HG03103 (cell line): ENCODE measurements at regions not wholly inside any gene's neighbourhood (a gene's known extent, or its start where the extent isn't known, plus 50 kb on each side); places are given as distances from the start of the nearest gene placed in this dataset.

Experiments
- ATAC-seq: cut with Tn5 transposase; IDR thresholded peaks from one replicate; pipeline ENCODE4 v1.9.1; 2021; ENCODE audit warnings: low read depth; ENCODE audit not compliant: unreplicated experiment

DNA sequence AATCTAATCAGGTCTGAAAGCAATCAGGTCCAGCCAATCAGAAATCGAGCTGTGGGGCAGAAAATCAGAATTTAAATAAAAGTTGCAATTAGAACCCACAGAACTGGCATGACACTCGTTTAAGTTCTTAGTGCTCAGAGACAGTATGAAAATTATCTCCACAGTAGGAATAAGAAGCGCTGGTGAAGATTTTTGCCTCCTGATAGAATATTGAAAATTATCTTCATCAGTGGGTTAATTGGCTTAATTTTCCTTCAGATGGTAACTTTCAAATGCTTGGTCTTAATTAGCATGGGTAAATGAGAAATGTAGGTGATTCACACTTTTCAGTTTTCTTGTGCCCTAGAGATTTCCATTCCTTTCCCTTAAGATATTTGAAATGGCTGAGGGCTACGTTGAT, 109.1 kb upstream of the MDFIC2 start:
- ATAC-seq: no peak

DNA sequence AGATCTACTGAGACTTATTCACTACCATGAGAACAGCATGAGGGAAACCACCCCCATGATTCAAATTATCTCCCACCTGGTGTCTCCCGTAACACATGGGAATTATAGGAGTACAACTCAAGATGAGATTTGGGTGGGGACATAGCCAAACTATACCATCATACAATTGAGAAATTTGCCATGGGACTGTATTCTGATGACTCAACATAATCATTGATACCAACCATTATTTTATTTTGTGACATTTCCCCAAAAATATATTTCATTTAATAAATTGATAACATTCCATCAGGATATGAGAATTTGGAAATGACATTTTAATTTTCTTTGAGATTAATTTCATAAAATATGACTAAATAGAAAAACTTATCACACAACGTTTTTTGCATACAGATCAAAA, 96.6 kb upstream of the MDFIC2 start:
- no peak for ATAC-seq

DNA sequence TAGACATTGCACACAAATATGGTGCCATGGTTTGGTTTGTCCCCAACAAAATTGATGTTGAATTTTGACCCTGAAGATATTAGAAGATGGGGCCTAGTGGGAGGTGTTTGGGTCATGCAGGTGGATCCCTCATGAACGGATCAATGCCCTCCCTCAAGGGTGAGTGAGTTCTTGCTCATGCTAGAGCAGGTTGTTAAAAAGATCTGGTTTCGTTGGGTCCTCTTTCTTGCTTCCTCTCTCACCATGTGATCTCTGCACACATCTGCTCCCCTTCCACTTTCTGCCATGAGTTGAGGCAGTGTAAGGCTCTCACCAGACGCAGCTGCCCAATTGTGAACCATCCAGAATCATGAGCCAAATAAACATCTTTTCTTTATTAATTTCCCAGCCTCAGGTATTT, 87.8 kb upstream of the MDFIC2 start:
- ATAC-seq: peak; percentile 74

DNA sequence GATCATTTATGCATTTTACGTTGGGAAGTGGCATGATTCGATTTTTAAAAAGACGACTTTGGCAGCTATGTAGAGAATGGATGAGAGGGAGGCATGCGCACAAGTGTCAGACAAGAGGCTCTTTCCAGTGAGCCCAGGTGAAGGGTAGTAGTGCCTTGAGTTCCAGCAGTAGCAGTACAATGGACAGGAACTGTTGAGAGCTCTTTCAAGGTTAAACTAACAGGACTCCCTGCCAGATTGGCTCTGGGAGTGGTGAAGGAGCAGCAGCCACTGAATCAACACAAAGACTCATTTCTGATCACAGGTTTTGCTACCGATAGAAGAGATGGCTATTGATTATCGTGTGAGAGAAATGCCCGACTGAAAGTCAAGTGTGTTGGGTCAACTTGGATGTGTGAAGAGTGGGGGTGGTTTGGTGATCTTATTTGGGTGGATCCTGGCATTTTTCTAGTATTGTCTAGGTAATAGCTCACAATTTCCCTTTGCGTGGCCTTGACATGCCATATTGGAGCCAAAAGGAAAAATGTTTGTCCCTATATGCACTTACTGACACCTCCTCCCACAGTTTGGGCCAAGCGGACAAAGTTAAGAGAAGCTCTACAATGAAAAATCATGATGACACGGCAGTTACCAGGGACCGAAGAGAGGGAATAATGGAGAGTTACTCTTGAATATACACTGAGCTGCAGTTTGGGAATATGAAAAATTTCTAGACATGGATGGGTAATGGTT, 81.6 kb upstream of the MDFIC2 start:
- ATAC-seq: no peak

DNA sequence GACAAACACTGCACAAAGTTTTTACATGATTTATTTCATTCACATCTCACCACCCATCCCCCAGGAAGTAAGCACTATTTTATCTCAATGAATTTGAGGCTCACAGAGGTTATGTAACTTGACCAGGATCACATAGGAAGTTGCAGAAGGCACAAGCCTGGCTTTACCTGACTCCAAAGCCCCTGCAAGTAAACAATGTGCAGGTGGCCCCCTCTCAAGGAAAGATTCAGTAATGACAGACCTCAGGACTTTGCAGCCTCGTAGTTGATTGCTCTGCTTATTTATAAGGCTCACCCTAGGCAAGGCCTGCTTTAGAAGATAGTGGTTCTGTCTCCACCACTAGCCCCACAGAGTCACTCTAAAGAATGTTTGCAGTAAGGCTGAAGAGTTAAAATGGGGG, 79.8 kb upstream of the MDFIC2 start:
- ATAC-seq: no peak

DNA sequence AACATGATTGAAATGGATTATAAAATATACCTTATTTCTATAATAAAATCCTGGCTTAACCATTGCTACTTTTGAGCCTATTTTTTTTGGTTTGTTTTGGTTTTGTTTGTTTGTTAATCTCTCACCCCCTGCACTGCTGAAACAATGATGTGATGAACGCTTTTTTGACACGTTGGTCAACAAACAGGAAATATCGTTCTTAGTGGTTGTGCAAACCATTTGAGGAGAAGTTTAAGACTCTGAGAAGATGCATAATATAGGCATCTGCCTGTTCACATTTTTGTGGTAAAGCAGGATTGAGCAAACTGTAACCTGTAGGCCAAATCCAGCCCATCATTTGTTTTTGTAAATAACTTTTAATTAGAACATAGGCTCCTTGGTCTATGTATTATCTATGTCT, 75.5 kb upstream of the MDFIC2 start:
- no peak for ATAC-seq

DNA sequence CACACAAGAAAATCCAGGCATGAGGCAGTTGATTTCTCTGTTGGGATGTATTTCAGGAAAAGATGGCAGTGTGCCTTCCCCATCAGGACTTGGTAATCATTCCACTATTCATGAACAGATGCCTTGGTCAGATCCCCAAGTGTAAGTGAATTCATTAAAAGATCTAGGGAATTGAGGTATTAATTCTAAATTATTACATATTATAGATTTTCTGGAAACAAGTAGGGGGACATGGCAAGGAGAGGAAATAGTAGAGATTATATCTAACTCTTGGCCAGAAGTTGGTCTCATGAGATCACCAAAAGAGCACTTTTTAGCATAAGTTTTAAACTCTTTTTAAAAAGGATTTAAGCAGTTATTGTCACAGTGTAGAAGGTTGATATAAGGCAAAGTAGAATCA, 74.4 kb upstream of the MDFIC2 start:
- ATAC-seq: no peak

DNA sequence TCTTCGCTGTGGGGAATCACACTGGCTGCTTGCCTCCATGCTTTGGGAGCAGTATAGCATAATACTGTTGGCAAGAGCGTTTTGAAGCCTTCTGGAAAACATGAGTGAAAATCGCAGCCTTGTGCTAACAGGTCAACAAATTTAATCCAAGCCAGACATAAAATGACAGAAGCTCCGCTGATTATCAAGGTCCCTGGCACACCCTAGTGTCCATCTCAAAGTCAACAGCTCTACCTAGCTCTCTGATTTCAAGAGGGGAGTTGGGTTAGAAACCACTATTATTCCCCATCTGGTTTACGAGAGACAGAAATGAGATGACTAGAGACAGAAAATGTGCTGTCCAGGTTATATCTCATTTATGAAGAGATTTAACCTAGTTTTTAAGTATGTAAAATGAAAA, 73.6 kb upstream of the MDFIC2 start:
- no peak for ATAC-seq

DNA sequence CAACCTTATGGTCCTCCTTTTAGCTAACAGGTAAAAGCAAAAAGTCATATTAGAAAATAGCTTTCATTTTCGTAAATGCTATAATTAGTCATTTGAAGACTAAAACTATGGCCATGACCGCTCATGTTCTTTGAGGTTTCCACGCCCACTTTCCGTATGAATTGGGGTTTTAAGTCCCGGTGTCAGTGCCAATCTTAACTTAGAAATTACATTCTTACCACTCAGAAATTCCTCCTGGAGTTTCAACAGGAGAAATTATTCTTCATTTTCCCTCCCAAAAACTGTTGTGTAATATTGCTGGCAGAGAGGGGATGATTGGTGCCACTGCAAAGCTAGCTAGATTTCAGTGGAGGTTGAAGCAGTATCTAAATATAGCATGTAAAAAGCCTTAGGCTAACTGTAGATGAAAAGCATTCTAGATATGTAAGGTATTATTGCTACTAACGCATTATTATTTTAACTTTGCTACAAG, 71.0 kb upstream of the MDFIC2 start:
- ATAC-seq: peak; percentile 91

DNA sequence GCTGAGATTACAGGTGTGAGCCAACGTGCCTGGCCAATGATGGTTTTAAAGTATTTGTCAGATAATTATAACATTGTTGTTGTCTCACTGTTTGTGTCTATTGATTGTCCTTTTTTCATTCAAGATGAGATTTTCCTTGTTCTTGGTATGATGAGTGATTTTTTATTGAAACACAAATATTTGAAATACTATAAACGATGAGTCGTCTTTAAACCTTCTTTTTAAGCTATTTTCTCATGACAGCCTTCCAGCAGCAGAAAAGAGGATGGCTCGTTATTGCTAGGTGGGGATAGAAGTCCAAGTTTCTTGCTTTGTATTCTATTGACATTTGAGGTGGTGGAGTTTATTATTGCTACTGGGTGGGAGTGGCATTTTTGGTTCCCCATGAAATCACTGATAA, 61.7 kb upstream of the MDFIC2 start:
- no peak for ATAC-seq
